ENCODE measurements at regions not wholly inside any gene's neighbourhood (a gene's known extent, or its start where the extent isn't known, plus 50 kb on each side); places are given as distances from the start of the nearest gene placed in this dataset.

GRCh38 chr5:54728588-54728915, 211.0 kb downstream of the SNX18 start:
- Histone ChIP-seq H3K4me1 (ENCODE audit: control insufficient read depth, insufficient read depth, low read length) (no peaks in the 10 kb centered on the region), H3K27ac (ENCODE audit: low read length) (no peak overlapping the region), H3K36me3 (ENCODE audit: control insufficient read depth, insufficient read depth, low read length) (no peaks in the 10 kb centered on the region), H3K9me3 (ENCODE audit: control insufficient read depth, insufficient read depth, low read length) (no peaks in the 10 kb centered on the region), H3K27me3 (ENCODE audit: control insufficient read depth, insufficient read depth, low read length) (no peaks in the 10 kb centered on the region), H3K4me3 (ENCODE audit: low read length) (no peak overlapping the region)
- no peak for DNase-seq (ENCODE audit: low read depth, low spot score)
- WGBS (ENCODE audit: insufficient coverage, insufficient read length): no CpG with 5 or more reads among the region's 1 CpG

DNA sequence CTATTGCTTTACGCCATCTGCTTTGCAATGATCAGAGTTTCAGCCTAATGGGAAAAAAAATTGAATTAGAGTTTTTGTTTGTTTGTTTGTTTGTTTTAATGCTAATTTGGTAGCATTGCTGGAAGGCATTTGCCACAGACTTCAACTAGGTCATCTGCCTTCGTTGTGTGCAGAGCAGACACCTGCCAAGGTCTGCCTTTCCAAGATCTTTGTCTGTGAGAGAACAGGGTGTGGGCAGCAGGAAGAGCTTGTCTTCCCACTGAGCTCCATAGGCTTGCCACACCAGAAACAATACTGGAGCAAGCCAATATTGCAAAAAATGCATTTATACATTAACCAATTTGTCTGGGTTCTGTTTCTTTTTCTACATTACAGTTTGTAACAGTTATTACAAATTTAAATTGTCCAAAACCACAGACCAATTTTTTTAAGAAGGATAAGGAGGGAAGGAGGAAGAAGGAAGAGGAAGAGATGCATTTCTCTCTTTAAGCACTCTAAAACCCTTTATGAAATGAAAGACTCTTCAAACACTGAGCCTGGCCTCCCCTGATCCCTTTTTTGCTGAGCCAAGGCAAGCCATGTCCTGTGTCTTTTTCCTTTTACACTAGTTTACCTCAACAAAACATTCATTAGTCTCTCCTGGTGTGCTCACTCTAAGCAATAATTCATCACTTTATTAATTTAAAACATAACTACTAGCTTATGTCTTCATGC, 210.5 kb downstream of the SNX18 start:
- H3K27ac ChIP-seq (ENCODE audit: low read length): no peak overlapping the region
- no peaks in the 10 kb centered on the region for H3K27me3 ChIP-seq (ENCODE audit: control insufficient read depth, insufficient read depth, low read length)
- no peaks in the 10 kb centered on the region for H3K36me3 ChIP-seq (ENCODE audit: control insufficient read depth, insufficient read depth, low read length)
- no CpG with 5 or more reads among the region's 2 CpGs for WGBS (ENCODE audit: insufficient coverage, insufficient read length)
- DNase-seq (ENCODE audit: low read depth, low spot score): no peak
- no peaks in the 10 kb centered on the region for H3K9me3 ChIP-seq (ENCODE audit: control insufficient read depth, insufficient read depth, low read length)
- no peaks in the 10 kb centered on the region for H3K4me1 ChIP-seq (ENCODE audit: control insufficient read depth, insufficient read depth, low read length)
- H3K4me3 ChIP-seq (ENCODE audit: low read length): no peak overlapping the region

DNA sequence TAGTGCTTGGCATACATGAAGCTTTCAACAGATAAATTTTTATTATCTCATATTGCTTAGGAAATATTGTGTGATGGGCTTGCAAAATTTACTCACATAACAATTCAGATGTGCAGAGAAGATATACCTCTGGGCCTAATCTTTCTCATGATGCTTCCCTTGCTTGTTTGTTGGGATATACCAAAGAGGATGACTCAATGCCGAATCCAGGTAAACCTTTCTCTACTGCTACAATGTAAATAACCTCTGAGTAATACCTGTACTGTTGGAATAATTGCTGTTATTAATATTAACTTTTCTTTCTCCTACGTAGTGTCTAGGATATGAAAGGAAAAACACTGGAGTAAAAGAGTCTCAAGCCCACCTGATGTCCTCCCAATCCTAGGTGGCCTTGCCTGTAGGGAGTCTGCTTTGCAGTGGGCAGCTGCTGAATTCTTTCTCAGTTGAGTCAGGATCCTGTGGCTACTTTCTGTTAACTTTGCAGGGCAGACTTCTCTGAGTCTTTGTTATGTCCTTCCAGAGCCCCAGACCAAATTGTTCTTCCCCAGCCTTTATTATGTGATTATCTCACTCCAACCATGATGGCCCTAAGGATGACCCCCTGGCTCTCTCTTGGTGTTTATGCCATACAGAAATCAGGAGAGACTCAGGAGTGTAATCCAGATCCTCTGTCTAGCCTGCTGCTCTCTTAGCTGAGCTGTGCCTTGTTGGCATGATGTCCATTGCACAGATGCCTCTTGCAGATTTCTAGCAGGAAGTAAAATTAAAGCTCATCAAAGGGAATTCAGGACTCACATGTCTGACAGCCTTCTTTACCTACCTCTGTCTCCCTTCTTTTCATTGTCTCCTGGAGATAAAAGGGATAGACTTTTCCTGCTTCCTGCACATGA, 208.1 kb downstream of the SNX18 start:
- no peaks in the 10 kb centered on the region for H3K9me3 ChIP-seq (ENCODE audit: control insufficient read depth, insufficient read depth, low read length)
- H3K36me3 ChIP-seq (ENCODE audit: control insufficient read depth, insufficient read depth, low read length): no peaks in the 10 kb centered on the region
- H3K27ac ChIP-seq (ENCODE audit: low read length): no peak overlapping the region
- no peaks in the 10 kb centered on the region for H3K4me1 ChIP-seq (ENCODE audit: control insufficient read depth, insufficient read depth, low read length)
- WGBS (ENCODE audit: insufficient coverage, insufficient read length): no CpG with 5 or more reads among the region's 2 CpGs
- no peak overlapping the region for H3K4me3 ChIP-seq (ENCODE audit: low read length)
- H3K27me3 ChIP-seq (ENCODE audit: control insufficient read depth, insufficient read depth, low read length): no peaks in the 10 kb centered on the region
- DNase-seq (ENCODE audit: low read depth, low spot score): no peak

DNA sequence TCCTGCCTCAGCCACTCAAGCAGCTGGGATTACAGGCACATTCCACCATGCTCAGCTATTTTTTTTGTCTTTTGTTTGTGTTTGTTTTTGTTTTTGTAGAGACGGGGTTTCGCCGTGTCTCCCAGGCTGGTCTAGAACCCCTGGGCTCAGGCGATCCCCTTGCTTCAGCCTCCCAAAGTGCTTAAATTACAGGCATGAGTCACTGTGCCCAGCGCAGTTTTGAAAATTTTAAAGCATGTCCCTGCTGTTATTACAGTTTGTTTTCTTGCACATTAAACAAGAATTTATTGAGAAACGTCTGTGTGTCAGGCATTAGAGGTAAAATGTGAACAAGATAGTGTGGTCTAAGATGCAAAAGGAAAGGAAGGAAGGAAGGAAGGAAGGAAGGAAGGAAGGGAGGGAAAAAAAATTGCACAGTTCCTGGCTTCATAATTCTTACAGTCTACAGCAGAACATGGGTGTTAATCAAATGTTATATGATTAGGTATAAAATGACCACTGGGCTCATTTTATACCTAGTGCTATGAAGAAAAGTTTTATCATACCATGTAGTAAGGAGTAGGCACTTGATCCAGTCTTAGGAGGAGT, 205.4 kb downstream of the SNX18 start:
- no peaks in the 10 kb centered on the region for H3K9me3 ChIP-seq (ENCODE audit: control insufficient read depth, insufficient read depth, low read length)
- no peak for DNase-seq (ENCODE audit: low read depth, low spot score)
- no peak overlapping the region for H3K27ac ChIP-seq (ENCODE audit: low read length)
- H3K36me3 ChIP-seq (ENCODE audit: control insufficient read depth, insufficient read depth, low read length): no peaks in the 10 kb centered on the region
- no peaks in the 10 kb centered on the region for H3K27me3 ChIP-seq (ENCODE audit: control insufficient read depth, insufficient read depth, low read length)
- WGBS (ENCODE audit: insufficient coverage, insufficient read length): no CpG with 5 or more reads among the region's 6 CpGs
- H3K4me3 ChIP-seq (ENCODE audit: low read length): no peak overlapping the region
- H3K4me1 ChIP-seq (ENCODE audit: control insufficient read depth, insufficient read depth, low read length): peaks cover 2% of the 10 kb centered on the region; the same call in 1 of the 2 replicates

DNA sequence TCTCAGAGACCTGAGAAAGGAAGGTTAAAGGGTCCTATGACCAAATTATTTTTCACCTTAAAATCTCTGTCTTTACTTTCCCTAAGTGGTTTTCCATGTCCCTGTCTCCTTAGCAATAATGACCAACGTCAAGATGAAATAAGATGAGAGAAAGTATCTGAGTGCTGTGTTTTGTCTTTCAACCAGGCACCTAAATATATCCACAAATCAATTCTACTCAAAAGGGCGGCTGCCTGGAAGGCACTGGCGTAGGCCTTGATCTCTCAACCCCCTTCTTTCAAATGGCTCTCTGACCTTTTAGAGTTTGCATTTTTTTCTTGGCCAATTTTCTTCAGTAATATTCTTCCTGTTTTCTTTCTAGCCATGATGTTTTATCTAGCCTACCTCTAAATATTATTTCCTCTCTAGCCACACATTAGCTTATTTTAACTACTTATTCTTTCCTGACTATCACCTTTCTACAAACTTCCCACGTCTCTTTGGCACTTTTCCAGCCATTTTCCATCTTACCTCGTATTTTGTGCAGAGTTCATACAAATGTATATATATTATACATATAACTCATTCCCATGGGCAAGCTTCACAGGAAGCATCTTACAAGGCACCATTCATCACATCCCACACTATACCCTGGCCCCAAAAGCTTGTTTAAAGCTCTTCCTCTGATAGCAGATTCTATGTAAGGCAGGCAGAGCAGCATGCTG, 204.5 kb downstream of the SNX18 start:
- no peak for DNase-seq (ENCODE audit: low read depth, low spot score)
- H3K27ac ChIP-seq (ENCODE audit: low read length): no peak overlapping the region
- peaks cover 2% of the 10 kb centered on the region; the same call in 1 of the 2 replicates for H3K4me1 ChIP-seq (ENCODE audit: control insufficient read depth, insufficient read depth, low read length)
- WGBS (ENCODE audit: insufficient coverage, insufficient read length): 100% methylated on average over 1 of the region's 5 CpGs
- H3K4me3 ChIP-seq (ENCODE audit: low read length): no peak overlapping the region
- H3K36me3 ChIP-seq (ENCODE audit: control insufficient read depth, insufficient read depth, low read length): no peaks in the 10 kb centered on the region
- no peaks in the 10 kb centered on the region for H3K27me3 ChIP-seq (ENCODE audit: control insufficient read depth, insufficient read depth, low read length)
- H3K9me3 ChIP-seq (ENCODE audit: control insufficient read depth, insufficient read depth, low read length): no peaks in the 10 kb centered on the region

DNA sequence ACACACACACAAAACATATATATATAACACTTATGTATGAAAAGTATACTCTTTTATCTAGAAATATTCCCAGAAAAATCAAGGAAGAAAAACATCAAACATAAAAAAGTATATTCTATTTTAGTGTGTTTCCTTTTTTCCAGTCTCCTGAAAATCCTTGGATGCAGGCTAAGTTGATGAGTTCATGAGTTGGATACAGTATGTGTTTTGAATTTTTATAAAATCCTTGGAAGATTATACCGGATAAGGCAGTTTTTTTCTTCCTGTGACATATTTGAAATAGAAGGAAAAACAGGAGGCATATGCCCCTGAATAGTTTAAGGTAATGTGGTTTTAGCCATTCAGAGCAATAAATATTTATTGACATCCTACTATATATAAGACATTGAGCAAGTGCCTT, 203.6 kb downstream of the SNX18 start:
- Histone ChIP-seq H3K27ac (ENCODE audit: low read length) (no peak overlapping the region), H3K36me3 (ENCODE audit: control insufficient read depth, insufficient read depth, low read length) (no peaks in the 10 kb centered on the region), H3K4me3 (ENCODE audit: low read length) (no peak overlapping the region), H3K27me3 (ENCODE audit: control insufficient read depth, insufficient read depth, low read length) (no peaks in the 10 kb centered on the region), H3K4me1 (ENCODE audit: control insufficient read depth, insufficient read depth, low read length) (peaks cover 2% of the 10 kb centered on the region; the same call in 1 of the 2 replicates), H3K9me3 (ENCODE audit: control insufficient read depth, insufficient read depth, low read length) (no peaks in the 10 kb centered on the region)
- DNase-seq (ENCODE audit: low read depth, low spot score): no peak
- WGBS (ENCODE audit: insufficient coverage, insufficient read length): no CpG with 5 or more reads among the region's 1 CpG

- H3K27me3 ChIP-seq (ENCODE audit: control insufficient read depth, insufficient read depth, low read length): no peaks in the 10 kb centered on the region
- DNase-seq (ENCODE audit: low read depth, low spot score): no peak
- H3K36me3 ChIP-seq (ENCODE audit: control insufficient read depth, insufficient read depth, low read length): no peaks in the 10 kb centered on the region
- no peaks in the 10 kb centered on the region for H3K9me3 ChIP-seq (ENCODE audit: control insufficient read depth, insufficient read depth, low read length)
- H3K4me3 ChIP-seq (ENCODE audit: low read length): no peak overlapping the region
- no CpG with 5 or more reads among the region's 3 CpGs for WGBS (ENCODE audit: insufficient coverage, insufficient read length)
- peaks cover 2% of the 10 kb centered on the region; the same call in 1 of the 2 replicates for H3K4me1 ChIP-seq (ENCODE audit: control insufficient read depth, insufficient read depth, low read length)
- no peak overlapping the region for H3K27ac ChIP-seq (ENCODE audit: low read length)
These were observed 202.8 kb downstream of the SNX18 start for GRCh38 chr5:54720341-54720740.

- WGBS (ENCODE audit: insufficient coverage, insufficient read length): 100% methylated on average over 1 of the region's 7 CpGs
- no peak for DNase-seq (ENCODE audit: low read depth, low spot score)
- no peak overlapping the region for H3K27ac ChIP-seq (ENCODE audit: low read length)
These were observed 202.1 kb downstream of the SNX18 start for GRCh38 chr5:54719384-54720283.

GRCh38 chr5:54718656-54719055, 201.1 kb downstream of the SNX18 start:
- no peak overlapping the region for H3K4me3 ChIP-seq (ENCODE audit: low read length)
- WGBS (ENCODE audit: insufficient coverage, insufficient read length): no CpG with 5 or more reads among the region's 3 CpGs
- no peak overlapping the region for H3K27ac ChIP-seq (ENCODE audit: low read length)
- no peak for DNase-seq (ENCODE audit: low read depth, low spot score)
- H3K36me3 ChIP-seq (ENCODE audit: control insufficient read depth, insufficient read depth, low read length): no peaks in the 10 kb centered on the region
- H3K27me3 ChIP-seq (ENCODE audit: control insufficient read depth, insufficient read depth, low read length): no peaks in the 10 kb centered on the region
- no peaks in the 10 kb centered on the region for H3K9me3 ChIP-seq (ENCODE audit: control insufficient read depth, insufficient read depth, low read length)
- peaks cover 2% of the 10 kb centered on the region; the same call in 1 of the 2 replicates for H3K4me1 ChIP-seq (ENCODE audit: control insufficient read depth, insufficient read depth, low read length)

More at GRCh38 chr5:54719384-54720283, 202.1 kb downstream of the SNX18 start:
- Histone ChIP-seq H3K27me3 (ENCODE audit: control insufficient read depth, insufficient read depth, low read length) (no peaks in the 10 kb centered on the region), H3K4me3 (ENCODE audit: low read length) (no peak overlapping the region), H3K4me1 (ENCODE audit: control insufficient read depth, insufficient read depth, low read length) (peaks cover 2% of the 10 kb centered on the region; the same call in 1 of the 2 replicates), H3K36me3 (ENCODE audit: control insufficient read depth, insufficient read depth, low read length) (no peaks in the 10 kb centered on the region), H3K9me3 (ENCODE audit: control insufficient read depth, insufficient read depth, low read length) (no peaks in the 10 kb centered on the region)
